ENCODE measurements at regions not wholly inside any gene's neighbourhood (a gene's known extent, or its start where the extent isn't known, plus 50 kb on each side); places are given as distances from the start of the nearest gene placed in this dataset.
A peak's percentile ranks its signal among the peaks of the same experiment; 100 is the strongest.

DNA sequence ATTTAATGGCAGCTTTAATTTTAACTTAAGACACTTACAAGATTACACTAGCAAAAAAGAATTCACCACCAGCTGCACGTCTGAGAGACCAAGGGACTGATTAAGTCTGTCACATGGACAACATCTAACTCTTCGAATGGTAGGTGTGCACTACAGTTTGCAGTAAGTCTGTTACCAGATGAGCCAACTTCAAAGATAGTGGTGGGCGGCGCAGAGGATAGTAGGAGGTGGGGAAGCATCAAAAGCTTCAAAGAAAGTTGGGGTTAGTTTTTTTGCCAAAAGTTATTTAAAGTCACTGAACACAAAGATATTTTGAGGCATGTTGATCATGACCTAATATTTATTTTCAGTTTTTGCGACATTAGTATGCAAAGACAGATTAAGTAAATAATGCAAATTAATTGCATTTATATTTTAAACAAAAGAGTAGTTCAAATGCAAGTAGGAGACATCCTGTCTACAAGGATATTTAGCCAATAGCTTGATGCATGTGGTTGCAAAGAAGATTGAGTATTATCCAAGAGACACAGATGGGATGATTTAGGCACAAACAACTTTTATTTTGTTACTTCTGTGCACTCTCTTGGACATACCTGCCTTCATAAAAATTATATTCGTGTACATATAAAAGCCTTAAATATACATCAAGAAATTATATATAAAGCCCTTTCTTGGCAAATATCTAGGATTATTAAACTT lies 327.7 kb downstream of the BMP4 start:
- H3K36me3 Mint-ChIP-seq (ENCODE audit: low read depth): no peaks in the 10 kb centered on the region
- Histone ChIP-seq H3K9me2 (ENCODE audit: insufficient read depth) (peaks cover 9% of the 10 kb centered on the region; the same call in 1 of the 2 replicates), H3K4me2 (no peak overlapping the region), H3K4me3 (no peak overlapping the region), H3K4me1 (ENCODE audit: insufficient read depth) (peaks cover 6% of the 10 kb centered on the region; the same call in 1 of the 2 replicates), H3F3A (replicated peaks; ENCODE audit: low read depth) (no peaks in the 10 kb centered on the region), H3K27ac (ENCODE audit: low read depth) (no peak overlapping the region), H4K20me1 (replicated peaks; ENCODE audit: insufficient read depth) (no peaks in the 10 kb centered on the region), H3K27me3 (ENCODE audit: insufficient read depth) (no peaks in the 10 kb centered on the region), H3K79me2 (replicated peaks; ENCODE audit: insufficient read depth) (no peaks in the 10 kb centered on the region), H3K36me3 (ENCODE audit: insufficient read depth) (no peaks in the 10 kb centered on the region), H2AFZ (peak overlapping the region; percentile 33; the same call in 1 of the 2 replicates)
- H3K27me3 Mint-ChIP-seq (ENCODE audit: insufficient read depth, low read depth, poor library complexity): no peaks in the 10 kb centered on the region
- H3K9me3 Mint-ChIP-seq: no peaks in the 10 kb centered on the region
- H3K4me1 Mint-ChIP-seq: peaks cover 4% of the 10 kb centered on the region; the same call in 1 of the 3 replicates
- ATAC-seq: no peak
- TF ChIP-seq, protein P1, sequence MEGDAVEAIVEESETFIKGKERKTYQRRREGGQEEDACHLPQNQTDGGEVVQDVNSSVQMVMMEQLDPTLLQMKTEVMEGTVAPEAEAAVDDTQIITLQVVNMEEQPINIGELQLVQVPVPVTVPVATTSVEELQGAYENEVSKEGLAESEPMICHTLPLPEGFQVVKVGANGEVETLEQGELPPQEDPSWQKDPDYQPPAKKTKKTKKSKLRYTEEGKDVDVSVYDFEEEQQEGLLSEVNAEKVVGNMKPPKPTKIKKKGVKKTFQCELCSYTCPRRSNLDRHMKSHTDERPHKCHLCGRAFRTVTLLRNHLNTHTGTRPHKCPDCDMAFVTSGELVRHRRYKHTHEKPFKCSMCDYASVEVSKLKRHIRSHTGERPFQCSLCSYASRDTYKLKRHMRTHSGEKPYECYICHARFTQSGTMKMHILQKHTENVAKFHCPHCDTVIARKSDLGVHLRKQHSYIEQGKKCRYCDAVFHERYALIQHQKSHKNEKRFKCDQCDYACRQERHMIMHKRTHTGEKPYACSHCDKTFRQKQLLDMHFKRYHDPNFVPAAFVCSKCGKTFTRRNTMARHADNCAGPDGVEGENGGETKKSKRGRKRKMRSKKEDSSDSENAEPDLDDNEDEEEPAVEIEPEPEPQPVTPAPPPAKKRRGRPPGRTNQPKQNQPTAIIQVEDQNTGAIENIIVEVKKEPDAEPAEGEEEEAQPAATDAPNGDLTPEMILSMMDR (conservative IDR thresholded peaks at IDR 0.05; ENCODE audit: low read depth in 2 of 2): no peak
- TF ChIP-seq POLR2AphosphoS5 (IDR thresholded peaks at IDR 0.05; ENCODE audit: low read depth): no peak
- TF ChIP-seq ETS1 (IDR thresholded peaks at IDR 0.05): no peak
- TF ChIP-seq NANOG (IDR thresholded peaks at IDR 0.05; ENCODE audit: borderline replicate concordance): no peak
- TF ChIP-seq ZNF114 (CRISPR knock-in tag; IDR thresholded peaks at IDR 0.05): no peak
- TF ChIP-seq, protein P2, sequence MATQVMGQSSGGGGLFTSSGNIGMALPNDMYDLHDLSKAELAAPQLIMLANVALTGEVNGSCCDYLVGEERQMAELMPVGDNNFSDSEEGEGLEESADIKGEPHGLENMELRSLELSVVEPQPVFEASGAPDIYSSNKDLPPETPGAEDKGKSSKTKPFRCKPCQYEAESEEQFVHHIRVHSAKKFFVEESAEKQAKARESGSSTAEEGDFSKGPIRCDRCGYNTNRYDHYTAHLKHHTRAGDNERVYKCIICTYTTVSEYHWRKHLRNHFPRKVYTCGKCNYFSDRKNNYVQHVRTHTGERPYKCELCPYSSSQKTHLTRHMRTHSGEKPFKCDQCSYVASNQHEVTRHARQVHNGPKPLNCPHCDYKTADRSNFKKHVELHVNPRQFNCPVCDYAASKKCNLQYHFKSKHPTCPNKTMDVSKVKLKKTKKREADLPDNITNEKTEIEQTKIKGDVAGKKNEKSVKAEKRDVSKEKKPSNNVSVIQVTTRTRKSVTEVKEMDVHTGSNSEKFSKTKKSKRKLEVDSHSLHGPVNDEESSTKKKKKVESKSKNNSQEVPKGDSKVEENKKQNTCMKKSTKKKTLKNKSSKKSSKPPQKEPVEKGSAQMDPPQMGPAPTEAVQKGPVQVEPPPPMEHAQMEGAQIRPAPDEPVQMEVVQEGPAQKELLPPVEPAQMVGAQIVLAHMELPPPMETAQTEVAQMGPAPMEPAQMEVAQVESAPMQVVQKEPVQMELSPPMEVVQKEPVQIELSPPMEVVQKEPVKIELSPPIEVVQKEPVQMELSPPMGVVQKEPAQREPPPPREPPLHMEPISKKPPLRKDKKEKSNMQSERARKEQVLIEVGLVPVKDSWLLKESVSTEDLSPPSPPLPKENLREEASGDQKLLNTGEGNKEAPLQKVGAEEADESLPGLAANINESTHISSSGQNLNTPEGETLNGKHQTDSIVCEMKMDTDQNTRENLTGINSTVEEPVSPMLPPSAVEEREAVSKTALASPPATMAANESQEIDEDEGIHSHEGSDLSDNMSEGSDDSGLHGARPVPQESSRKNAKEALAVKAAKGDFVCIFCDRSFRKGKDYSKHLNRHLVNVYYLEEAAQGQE (IDR thresholded peaks at IDR 0.05; ENCODE audit: unreplicated experiment): no peak
- TF ChIP-seq EZH2phosphoT487 (IDR thresholded peaks at IDR 0.05; ENCODE audit: unreplicated experiment): no peak
- no peak for TF ChIP-seq JUNB (IDR thresholded peaks at IDR 0.05; ENCODE audit: unreplicated experiment)
- TF ChIP-seq STAT1 (IDR thresholded peaks at IDR 0.05; ENCODE audit: unreplicated experiment): no peak
- no peak overlapping the region for H3K4me3 Mint-ChIP-seq
- no peak overlapping the region for H3K27ac Mint-ChIP-seq
- DNase-seq (ENCODE audit: low spot score): no peak

Measured in GM23338 (cell line).